Keratinocyte (primary cell): ENCODE measurements at regions not wholly inside any gene's neighbourhood (a gene's known extent, or its start where the extent isn't known, plus 50 kb on each side); places are given as distances from the start of the nearest gene placed in this dataset.

ENCODE experiments used
- DNase-seq: peaks from one replicate; pipeline ENCODE4 v3.0.0-alpha.2; 2011; ENCODE audit warnings: low read depth, missing footprints, low spot score
- FAIRE-seq: peaks from 2 replicates; lab custom pipeline; 2011; peaks lifted over from hg19 to GRCh38; lab: Jason Lieb, UNC
- H2AFZ ChIP-seq: 2 replicates; pipeline ENCODE4 v1.6.0; 2012; ENCODE audit warnings: low read length, control low read depth, inconsistent platforms; ENCODE audit not compliant: control insufficient read depth
- H3K27ac ChIP-seq: 2 replicates; pipeline ENCODE4 v1.5.1; 2011; ENCODE audit warnings: low read length; ENCODE audit not compliant: control insufficient read depth, insufficient read depth
- H3K27me3 ChIP-seq: 3 replicates; pipeline ENCODE4 v1.6.0; 2011; ENCODE audit warnings: low read length; ENCODE audit not compliant: control insufficient read depth, insufficient read depth; ENCODE audit errors: extremely low read depth
- H3K36me3 ChIP-seq, 2 experiments: 2 replicates in 1 of 2; 3 replicates in 1 of 2; pipeline ENCODE4 v1.5.1; 2011; ENCODE audit warnings: low read length in 2 of 2, mild to moderate bottlenecking in 1 of 2; ENCODE audit not compliant: control insufficient read depth in 2 of 2, insufficient read depth in 2 of 2; ENCODE audit errors: extremely low read depth in 1 of 2
- H3K4me1 ChIP-seq: 3 replicates; pipeline ENCODE4 v1.5.1; 2011; ENCODE audit warnings: low read length; ENCODE audit not compliant: control insufficient read depth, insufficient read depth; ENCODE audit errors: extremely low read depth
- H3K4me2 ChIP-seq: 3 replicates; pipeline ENCODE4 v1.6.0; 2011; ENCODE audit warnings: low read depth, low read length; ENCODE audit not compliant: control insufficient read depth, insufficient read depth; ENCODE audit errors: extremely low read depth
- H3K4me3 ChIP-seq, 3 experiments: fragments of 200-600 bp in 1 of 3; sonication (generic) in 1 of 3; 2 replicates in 2 of 3; 3 replicates in 1 of 3; pipeline ENCODE4 v1.5.1; 2011 to 2016; ENCODE audit warnings: low read length in 3 of 3, mild to moderate bottlenecking in 3 of 3, control low read depth in 2 of 3, inconsistent platforms in 1 of 3, low read depth in 1 of 3, mixed read lengths in 1 of 3, mixed run types in 1 of 3, moderate library complexity in 1 of 3; ENCODE audit not compliant: control insufficient read depth in 2 of 3, insufficient read depth in 2 of 3; ENCODE audit errors: extremely low read depth in 1 of 3
- H3K79me2 ChIP-seq: 2 replicates; pipeline ENCODE4 v1.6.0; 2012; ENCODE audit warnings: low read length; ENCODE audit not compliant: control insufficient read depth, insufficient read depth
- H3K9ac ChIP-seq: 3 replicates; pipeline ENCODE4 v1.6.0; 2011; ENCODE audit warnings: low read length; ENCODE audit not compliant: control insufficient read depth, insufficient read depth; ENCODE audit errors: extremely low read depth
- H3K9me1 ChIP-seq: 3 replicates; pipeline ENCODE4 v1.6.0; 2011; ENCODE audit warnings: low read length; ENCODE audit not compliant: control insufficient read depth, insufficient read depth; ENCODE audit errors: extremely low read depth
- H3K9me3 ChIP-seq: 2 replicates; pipeline ENCODE4 v1.5.1; 2012; ENCODE audit warnings: low read depth, low read length; ENCODE audit not compliant: control insufficient read depth
- H4K20me1 ChIP-seq: 3 replicates; pipeline ENCODE4 v1.6.0; 2011; ENCODE audit warnings: low read length; ENCODE audit not compliant: control insufficient read depth, insufficient read depth; ENCODE audit errors: extremely low read depth
- CTCF ChIP-seq, 3 experiments: IDR thresholded peaks in 1 of 3; conservative IDR thresholded peaks in 1 of 3; optimal IDR thresholded peaks in 1 of 3; 2 replicates in 2 of 3; 3 replicates in 1 of 3; pipeline versions ENCODE3 to v1.5.1; 2011; ENCODE audit warnings: low read length in 3 of 3, mild to moderate bottlenecking in 3 of 3, moderate library complexity in 2 of 3, control low read depth in 1 of 3, inconsistent platforms in 1 of 3; ENCODE audit not compliant: insufficient read depth in 2 of 3; ENCODE audit errors: extremely low read depth in 1 of 3
- EZH2 ChIP-seq: IDR thresholded peaks from one replicate; pipeline ENCODE4 v1.6.1; 2012; ENCODE audit warnings: inconsistent platforms, mild to moderate bottlenecking, low read length, moderate library complexity
- dilution Hi-C: fragments of 300-500 bp; cut with MboI; formaldehyde crosslinking; loops from one replicate; pipeline ENCODE4 v1.7.0; 2020; ENCODE audit warnings: low sequenced_read_pairs; ENCODE audit not compliant: extremely low pct_ligation_motif_present

DNA sequence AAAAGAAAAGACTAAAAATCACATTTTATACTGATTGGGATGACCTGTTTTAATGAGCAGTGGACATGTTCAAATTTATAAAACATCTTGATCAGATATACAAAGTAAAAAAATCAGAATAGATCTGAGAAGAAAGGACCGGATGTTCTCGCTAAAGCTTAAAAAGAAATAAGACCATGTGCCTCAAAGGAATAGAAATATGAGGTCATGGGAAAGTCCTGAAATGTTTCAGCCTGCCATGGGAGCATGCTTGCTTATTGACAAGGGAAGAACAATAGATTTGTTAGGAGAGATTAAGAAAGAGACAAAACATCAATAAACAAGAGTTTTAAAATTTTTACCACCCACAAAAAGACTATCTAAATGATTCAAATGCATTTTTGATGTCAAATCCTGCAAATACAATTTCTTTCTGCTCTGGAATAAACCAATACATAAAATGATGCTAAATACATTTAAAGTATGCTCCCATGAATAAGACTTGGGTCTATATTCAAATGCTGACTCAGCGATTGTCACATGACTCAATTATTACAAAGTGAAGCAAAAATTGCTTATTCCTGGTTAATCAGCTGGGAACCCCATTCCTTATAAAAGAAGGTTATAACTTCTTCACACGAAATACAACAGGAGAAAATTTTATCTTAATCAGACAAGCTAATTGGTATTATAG is 633.9 kb upstream of the PKDCC start:
- dilution Hi-C loops: no loop called here

DNA sequence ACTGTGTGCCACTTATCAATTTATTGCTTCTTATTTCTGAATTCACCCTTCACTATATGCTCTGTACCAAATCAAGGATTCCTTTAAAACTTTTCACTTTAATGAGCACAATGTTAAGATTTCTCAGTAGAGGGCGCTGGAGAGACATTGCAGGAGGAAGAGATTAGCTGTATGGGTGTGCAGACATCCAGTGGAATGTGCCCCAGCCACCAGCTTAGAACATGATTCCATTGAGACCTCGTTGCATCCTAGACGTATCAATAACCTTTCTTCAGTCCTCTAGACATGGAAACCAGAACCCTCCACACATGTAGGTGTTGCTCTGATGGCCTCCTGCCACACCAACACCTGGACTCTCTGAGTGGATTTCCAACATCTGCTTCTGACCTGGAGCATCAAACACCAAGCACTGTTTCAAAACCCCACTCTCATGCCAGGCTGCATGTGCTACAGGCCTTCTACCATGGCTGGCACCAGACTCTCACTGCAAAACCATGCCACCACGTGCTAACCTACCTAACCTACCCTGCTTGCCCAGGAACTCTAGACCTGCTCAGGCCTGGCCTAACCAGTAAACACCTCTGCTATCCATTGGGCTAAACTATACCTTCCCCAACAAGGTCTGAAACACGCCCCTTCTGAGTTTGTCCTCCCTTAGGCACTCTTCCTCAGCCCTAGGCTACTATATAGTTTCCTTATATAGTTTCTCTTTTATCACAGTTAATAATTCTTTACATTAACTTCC is 633.2 kb upstream of the PKDCC start:
- TF ChIP-seq CTCF (optimal IDR thresholded peaks at IDR 0.05 in 1 of 3, IDR thresholded peaks at IDR 0.05 in 1 of 3, conservative IDR thresholded peaks at IDR 0.05 in 1 of 3; ENCODE audit: extremely low read depth in 1 of 3, insufficient read depth in 2 of 3, low read length in 3 of 3) (peak; percentile 60 to 72 (median 66)), EZH2 (no peak)
- Histone ChIP-seq H3K4me1 (no peaks in the 10 kb centered on the region), H3K27me3 (no peaks in the 10 kb centered on the region), H3K36me3 (no peaks in the 10 kb centered on the region), H3K27ac (no peak overlapping the region), H3K79me2 (no peaks in the 10 kb centered on the region), H3K9ac (no peak overlapping the region), H3K9me3 (no peaks in the 10 kb centered on the region), H4K20me1 (no peaks in the 10 kb centered on the region), H3K4me3 (no peak overlapping the region), H3K9me1 (no peaks in the 10 kb centered on the region), H3K4me2 (no peak overlapping the region), H2AFZ (no peak overlapping the region)
- dilution Hi-C loops: no loop called here
- FAIRE-seq: no peak
- DNase-seq: no peak

More for the DNA sequence above, 633.9 kb upstream of the PKDCC start:
- FAIRE-seq: no peak
- Histone ChIP-seq H3K4me3 (no peak overlapping the region), H4K20me1 (no peaks in the 10 kb centered on the region), H3K27me3 (no peaks in the 10 kb centered on the region), H3K27ac (no peak overlapping the region), H3K4me1 (no peaks in the 10 kb centered on the region), H3K9me1 (no peaks in the 10 kb centered on the region), H3K9me3 (no peaks in the 10 kb centered on the region), H2AFZ (no peak overlapping the region), H3K79me2 (no peaks in the 10 kb centered on the region), H3K9ac (no peak overlapping the region), H3K4me2 (no peak overlapping the region), H3K36me3 (no peaks in the 10 kb centered on the region)
- no peak for DNase-seq
- no peak for TF ChIP-seq EZH2
- TF ChIP-seq CTCF (optimal IDR thresholded peaks at IDR 0.05 in 1 of 3, IDR thresholded peaks at IDR 0.05 in 1 of 3, conservative IDR thresholded peaks at IDR 0.05 in 1 of 3; ENCODE audit: extremely low read depth in 1 of 3, insufficient read depth in 2 of 3, low read length in 3 of 3): no peak
